SK-N-SH (cell line): ENCODE measurements at regions not wholly inside any gene's neighbourhood (a gene's known extent, or its start where the extent isn't known, plus 50 kb on each side); places are given as distances from the start of the nearest gene placed in this dataset.

ENCODE experiments used
- CTCF ChIA-PET: fragments of 300-600, 350-600 bp; formaldehyde crosslinking; extraction: SDS; loops from one replicate; lab custom pipeline; 2021; lab: Yijun Ruan, JAX
- POLR2A ChIA-PET: fragments of 350-600 bp; sonication (Branson Sonifier 250); formaldehyde crosslinking; extraction: SDS; loops from one replicate; lab custom pipeline; 2020; ENCODE audit warnings: antibody characterized with exemption, inconsistent platforms; lab: Yijun Ruan, JAX
- DNase-seq: peaks from one replicate; pipeline ENCODE4 v3.0.0; 2012
- H2AFZ ChIP-seq: fragments of 200-600 bp; sonication (generic); 2 replicates; pipeline ENCODE4 v1.8.1; 2016; ENCODE audit warnings: antibody characterized with exemption, mild to moderate bottlenecking, low read depth
- H3F3A ChIP-seq: fragments of 200-600 bp; sonication (generic); replicated peaks from 2 replicates; pipeline ENCODE3; 2016; ENCODE audit warnings: antibody characterized with exemption, mild to moderate bottlenecking; ENCODE audit not compliant: insufficient read depth
- H3K27ac ChIP-seq, 2 experiments: fragments of 200-500 bp in 1 of 2; fragments of 200-600 bp in 1 of 2; sonication (Bioruptor generic) in 1 of 2; sonication (generic), shearing (Covaris generic) in 1 of 2; 2 replicates each; pipeline versions ENCODE4 v1.5.1 to v1.6.1; 2014 to 2016; ENCODE audit warnings: low read depth in 2 of 2, inconsistent platforms in 1 of 2, low read length in 1 of 2, mild to moderate bottlenecking in 1 of 2, mixed read lengths in 1 of 2
- H3K27me3 ChIP-seq: fragments of 200-600 bp; sonication (generic), shearing (Covaris generic); 2 replicates; pipeline ENCODE4 v1.6.1; 2016; ENCODE audit warnings: mixed run types; ENCODE audit not compliant: insufficient read depth
- H3K36me3 ChIP-seq, 2 experiments: fragments of 200-500 bp in 1 of 2; fragments of 200-600 bp in 1 of 2; sonication (Bioruptor generic) in 1 of 2; sonication (generic) in 1 of 2; replicated peaks in 1 of 2; 2 replicates each; pipeline versions ENCODE3 to v1.5.1; 2014 to 2016; ENCODE audit warnings: low read length in 1 of 2, mild to moderate bottlenecking in 1 of 2; ENCODE audit not compliant: insufficient read depth in 2 of 2, control insufficient read depth in 1 of 2
- H3K4me1 ChIP-seq, 2 experiments: fragments of 200-500 bp in 1 of 2; fragments of 200-600 bp in 1 of 2; sonication (Bioruptor generic) in 1 of 2; sonication (generic), shearing (Covaris generic) in 1 of 2; 2 replicates each; pipeline versions ENCODE4 v1.5.1 to v1.6.1; 2014 to 2016; ENCODE audit warnings: low read depth in 1 of 2, low read length in 1 of 2, mixed run types in 1 of 2; ENCODE audit not compliant: insufficient read depth in 2 of 2, control insufficient read depth in 1 of 2
- H3K4me2 ChIP-seq: fragments of 200-600 bp; sonication (generic), shearing (Covaris generic); 2 replicates; pipeline ENCODE4 v1.6.1; 2017; ENCODE audit warnings: mixed run types
- H3K4me3 ChIP-seq, 2 experiments: fragments of 200-500 bp in 1 of 2; fragments of 200-600 bp in 1 of 2; sonication (Bioruptor generic) in 1 of 2; sonication (generic), shearing (Covaris generic) in 1 of 2; 2 replicates each; pipeline versions ENCODE4 v1.5.1 to v1.8.1; 2014 to 2016; ENCODE audit warnings: low read depth in 2 of 2, inconsistent platforms in 1 of 2, low read length in 1 of 2, mild to moderate bottlenecking in 1 of 2, mixed read lengths in 1 of 2, moderate library complexity in 1 of 2
- H3K79me2 ChIP-seq: fragments of 200-600 bp; sonication (generic); 2 replicates; pipeline ENCODE4 v1.8.1; 2017; ENCODE audit warnings: mild to moderate bottlenecking; ENCODE audit not compliant: insufficient read depth
- H3K9ac ChIP-seq: fragments of 200-600 bp; sonication (generic); 2 replicates; pipeline ENCODE4 v1.6.1; 2017; ENCODE audit warnings: mixed run types
- H3K9me2 ChIP-seq: fragments of 200-600 bp; sonication (generic); 2 replicates; pipeline ENCODE4 v1.6.1; 2017; ENCODE audit warnings: mixed run types
- H3K9me3 ChIP-seq: fragments of 200-600 bp; sonication (generic); 2 replicates; pipeline ENCODE4 v1.6.1; 2017; ENCODE audit warnings: mixed run types, mild to moderate bottlenecking, moderate library complexity
- H4K20me1 ChIP-seq: fragments of 200-600 bp; sonication (generic); 2 replicates; pipeline ENCODE4 v1.6.1; 2017; ENCODE audit warnings: mild to moderate bottlenecking, mixed run types; ENCODE audit not compliant: insufficient read depth
- FOSL2 ChIP-seq: IDR thresholded peaks from 2 replicates; pipeline ENCODE4 v1.4.0; 2012; ENCODE audit warnings: low read depth, mild to moderate bottlenecking, moderate library complexity, borderline replicate concordance
- FOXM1 ChIP-seq: IDR thresholded peaks from 2 replicates; pipeline ENCODE4 v1.4.0; 2012; ENCODE audit warnings: low read depth, mild to moderate bottlenecking
- GABPA ChIP-seq: IDR thresholded peaks from 2 replicates; pipeline ENCODE4 v1.4.0; 2012; ENCODE audit warnings: low read depth, mild to moderate bottlenecking
- GATA2 ChIP-seq: sonication (generic); formaldehyde crosslinking; IDR thresholded peaks from 2 replicates; pipeline ENCODE4 v1.5.0; 2020; ENCODE audit warnings: mild to moderate bottlenecking, missing genetic modification reagents
- NFIC ChIP-seq: IDR thresholded peaks from 2 replicates; pipeline ENCODE4 v1.4.0; 2012; ENCODE audit warnings: borderline replicate concordance
- NRF1 ChIP-seq: IDR thresholded peaks from 2 replicates; pipeline ENCODE4 v1.6.1; 2012; ENCODE audit warnings: low read depth, mild to moderate bottlenecking, low read length
- PBX3 ChIP-seq: IDR thresholded peaks from 2 replicates; pipeline ENCODE4; 2012
- RAD21 ChIP-seq: IDR thresholded peaks from 2 replicates; pipeline ENCODE4 v1.6.1; 2012; ENCODE audit warnings: mild to moderate bottlenecking, low read length
- RCOR1 ChIP-seq: fragments of 150-350 bp; IDR thresholded peaks from 2 replicates; pipeline ENCODE4 v1.6.1; 2017; ENCODE audit warnings: antibody characterized with exemption, low read length
- SIN3A ChIP-seq: IDR thresholded peaks from 2 replicates; pipeline ENCODE4 v1.6.1; 2012; ENCODE audit warnings: low read depth, mild to moderate bottlenecking, low read length, moderate library complexity, borderline replicate concordance
- SMC3 ChIP-seq: IDR thresholded peaks from 2 replicates; pipeline ENCODE4 v1.6.1; 2012; ENCODE audit warnings: low read depth, low read length, improper control_type of control experiment
- TAF1 ChIP-seq: IDR thresholded peaks from 2 replicates; pipeline ENCODE4 v1.6.1; 2012; ENCODE audit warnings: low read depth, mild to moderate bottlenecking, low read length, moderate library complexity, borderline replicate concordance
- TCF12 ChIP-seq: IDR thresholded peaks from 2 replicates; pipeline ENCODE4 v1.4.0; 2012
- TEAD4 ChIP-seq: IDR thresholded peaks from 2 replicates; pipeline ENCODE4 v1.4.0; 2012; ENCODE audit warnings: mild to moderate bottlenecking, borderline replicate concordance; ENCODE audit not compliant: insufficient read depth
- WGBS: methylation state at CpG from one replicate; pipeline ENCODE4 v1.1.6; 2017; ENCODE audit warnings: low lambda C conversion rate; 5-methylcytosine and 5-hydroxymethylcytosine counted together
- TF ChIP-seq, protein P1 (sequence below): IDR thresholded peaks from 2 replicates; pipeline ENCODE4 v1.4.0; 2012; ENCODE audit warnings: low read depth, borderline replicate concordance
- TF ChIP-seq, protein P2 (sequence below): IDR thresholded peaks from 2 replicates; pipeline ENCODE4 v1.4.0; 2012; ENCODE audit warnings: low read depth, borderline replicate concordance

DNA sequence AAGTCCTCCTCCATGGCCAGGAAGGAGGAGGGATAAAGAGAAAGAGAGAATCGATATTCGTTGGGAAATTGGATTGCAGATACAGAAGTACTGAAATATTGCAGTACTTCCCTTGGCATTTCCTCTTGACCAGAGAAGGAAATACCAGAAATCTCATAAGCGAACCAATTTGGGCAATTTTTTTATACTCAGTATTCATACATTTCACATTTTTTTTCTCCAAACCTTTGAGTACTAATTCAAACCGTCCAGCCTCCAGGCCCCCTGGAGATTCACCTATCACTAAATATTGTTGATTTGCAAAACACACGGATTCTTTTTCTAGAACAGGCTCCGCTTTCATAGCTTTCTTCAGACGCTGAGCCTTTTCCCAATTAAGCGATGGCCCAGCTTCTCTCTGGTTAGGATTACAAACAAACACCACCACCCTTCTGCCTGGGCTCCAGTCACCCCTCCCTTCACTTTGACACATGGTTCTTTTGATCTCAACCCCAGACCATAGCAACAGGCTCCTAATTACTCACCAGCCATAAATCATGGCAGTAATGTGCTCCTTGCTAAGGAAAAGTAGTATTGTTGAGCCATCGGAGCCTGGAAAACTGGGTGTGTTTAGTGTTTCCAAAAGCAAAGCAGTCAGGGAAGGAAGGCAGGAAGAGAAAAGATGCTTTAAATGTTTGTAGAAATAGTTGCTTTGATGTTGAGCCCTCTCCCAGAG is 138.4 kb upstream of the CCDC68 start:
- Histone ChIP-seq H3K27ac (peak overlapping the region in 1 of 2 experiments; percentile 58; a peak in 2 of 4 replicates), H3K27me3 (no peaks in the 10 kb centered on the region), H3K9me2 (no peaks in the 10 kb centered on the region), H3K9me3 (no peaks in the 10 kb centered on the region), H4K20me1 (no peaks in the 10 kb centered on the region), H3K79me2 (no peaks in the 10 kb centered on the region), H3K36me3 (no peaks in the 10 kb centered on the region), H3K4me3 (no peak overlapping the region), H3K4me1 (peaks cover 15 to 35% of the 10 kb centered on the region in 2 experiments; a peak in 3 of 4 replicates), H3F3A (peaks cover 12% of the 10 kb centered on the region), H3K4me2 (0 out of 2 replicates have a peak overlapping the region, but pooled peaks have one; percentile 4), H3K9ac (no peak overlapping the region), H2AFZ (no peak overlapping the region)
- ChIA-PET POLR2A (interaction anchor here (0.8 kb wide), 1 partner anchor 143 kb away, joined by 3 read pairs; no protein-coding TSS in a partner anchor), CTCF (interaction anchor here (1.7 kb wide), 2 partner anchors 12 to 204 kb away, joined by 5 read pairs; no protein-coding TSS in a partner anchor)
- WGBS, result 79% methylated on average over 9 of the region's 9 CpGs
- no peak for DNase-seq
- TF ChIP-seq PBX3 (peak; percentile 58), RAD21 (no peak), TCF12 (0 out of 2 replicates have a peak, but pooled peaks have one; percentile 0), SIN3A (no peak), GATA2 (CRISPR knock-in tag) (no peak)
- TF ChIP-seq, protein P1, sequence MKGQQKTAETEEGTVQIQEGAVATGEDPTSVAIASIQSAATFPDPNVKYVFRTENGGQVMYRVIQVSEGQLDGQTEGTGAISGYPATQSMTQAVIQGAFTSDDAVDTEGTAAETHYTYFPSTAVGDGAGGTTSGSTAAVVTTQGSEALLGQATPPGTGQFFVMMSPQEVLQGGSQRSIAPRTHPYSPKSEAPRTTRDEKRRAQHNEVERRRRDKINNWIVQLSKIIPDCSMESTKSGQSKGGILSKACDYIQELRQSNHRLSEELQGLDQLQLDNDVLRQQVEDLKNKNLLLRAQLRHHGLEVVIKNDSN, result no peak

DNA sequence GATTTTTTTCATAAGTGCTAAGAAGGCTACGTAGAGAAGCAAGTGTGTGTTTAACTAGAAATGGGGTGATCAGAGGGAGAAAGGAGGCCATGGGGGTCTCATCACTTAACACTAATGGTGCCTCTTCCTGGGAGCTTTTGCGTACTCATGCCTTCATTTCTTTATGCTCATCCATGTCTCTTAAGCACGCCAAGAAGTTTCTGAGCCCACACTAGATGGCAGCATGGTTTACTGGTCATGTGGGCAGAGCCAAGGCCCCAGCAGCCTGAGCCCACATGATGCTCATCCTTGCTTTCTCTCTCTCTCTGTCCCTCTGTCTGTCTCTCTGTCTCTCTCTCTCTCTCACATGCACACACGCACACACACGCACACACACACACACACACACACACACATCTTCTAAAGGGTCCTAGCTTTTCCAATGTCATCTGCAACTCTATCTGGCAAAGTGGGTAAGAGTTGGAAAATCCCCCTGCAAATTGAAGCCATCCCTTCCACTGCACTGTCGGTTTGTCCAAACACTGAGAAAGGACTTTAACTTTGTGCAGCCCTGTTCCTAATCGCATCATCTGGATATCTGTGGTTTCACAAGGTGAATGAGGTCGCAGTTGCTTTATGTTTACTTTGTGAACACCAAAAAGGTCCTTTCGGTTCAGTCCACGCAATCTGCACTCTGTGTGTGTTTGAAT is 137.1 kb upstream of the CCDC68 start:
- H3K9ac ChIP-seq, result no peak overlapping the region
- peaks cover 10% of the 10 kb centered on the region for H3F3A ChIP-seq
- peak; percentile 37 for DNase-seq
- WGBS, result 55% methylated on average over 10 of the region's 10 CpGs
- H3K4me1 ChIP-seq, result peaks cover 13 to 31% of the 10 kb centered on the region in 2 experiments; a peak in 3 of 4 replicates
- peak overlapping the region; percentile 61; the same call in 1 of the 2 replicates for H2AFZ ChIP-seq
- no peaks in the 10 kb centered on the region for H3K79me2 ChIP-seq
- peak overlapping the region; percentile 12 to 58; a peak in 2 of 4 replicates for H3K27ac ChIP-seq
- H3K4me2 ChIP-seq, result peak overlapping the region; percentile 57
- H3K9me3 ChIP-seq, result no peaks in the 10 kb centered on the region
- no peaks in the 10 kb centered on the region for H3K27me3 ChIP-seq
- no peaks in the 10 kb centered on the region for H3K9me2 ChIP-seq
- ChIA-PET POLR2A (no interaction called here), CTCF (interaction anchor here (0.6 to 1.7 kb wide), 10 partner anchors 9 to 720 kb away, joined by 3 to 7 read pairs (median 3); no protein-coding TSS in a partner anchor)
- H3K4me3 ChIP-seq, result no peak overlapping the region
- no peaks in the 10 kb centered on the region for H3K36me3 ChIP-seq
- no peaks in the 10 kb centered on the region for H4K20me1 ChIP-seq
- TF ChIP-seq, protein P1, result peak; percentile 69; the same call in 1 of the 2 replicates
- no peak for TF ChIP-seq TEAD4
- no peak for TF ChIP-seq GABPA
- no peak for TF ChIP-seq NFIC
- TF ChIP-seq RAD21, result peak; percentile 81
- peak; percentile 68 for TF ChIP-seq SMC3
- no peak for TF ChIP-seq NRF1
- TF ChIP-seq, protein P2, sequence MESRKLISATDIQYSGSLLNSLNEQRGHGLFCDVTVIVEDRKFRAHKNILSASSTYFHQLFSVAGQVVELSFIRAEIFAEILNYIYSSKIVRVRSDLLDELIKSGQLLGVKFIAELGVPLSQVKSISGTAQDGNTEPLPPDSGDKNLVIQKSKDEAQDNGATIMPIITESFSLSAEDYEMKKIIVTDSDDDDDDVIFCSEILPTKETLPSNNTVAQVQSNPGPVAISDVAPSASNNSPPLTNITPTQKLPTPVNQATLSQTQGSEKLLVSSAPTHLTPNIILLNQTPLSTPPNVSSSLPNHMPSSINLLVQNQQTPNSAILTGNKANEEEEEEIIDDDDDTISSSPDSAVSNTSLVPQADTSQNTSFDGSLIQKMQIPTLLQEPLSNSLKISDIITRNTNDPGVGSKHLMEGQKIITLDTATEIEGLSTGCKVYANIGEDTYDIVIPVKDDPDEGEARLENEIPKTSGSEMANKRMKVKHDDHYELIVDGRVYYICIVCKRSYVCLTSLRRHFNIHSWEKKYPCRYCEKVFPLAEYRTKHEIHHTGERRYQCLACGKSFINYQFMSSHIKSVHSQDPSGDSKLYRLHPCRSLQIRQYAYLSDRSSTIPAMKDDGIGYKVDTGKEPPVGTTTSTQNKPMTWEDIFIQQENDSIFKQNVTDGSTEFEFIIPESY, result no peak
- TF ChIP-seq TAF1, result no peak
- TF ChIP-seq FOXM1, result no peak
- TF ChIP-seq RCOR1, result no peak
- TF ChIP-seq FOSL2, result no peak
